HEK293 (cell line): ENCODE measurements at regions not wholly inside any gene's neighbourhood (a gene's known extent, or its start where the extent isn't known, plus 50 kb on each side); places are given as distances from the start of the nearest gene placed in this dataset.
A peak's percentile ranks its signal among the peaks of the same experiment; 100 is the strongest.

Experiments used
- CTCF ChIA-PET: fragments of 350-600 bp; formaldehyde crosslinking; extraction: SDS; loops from one replicate; lab custom pipeline; 2021; ENCODE audit warnings: antibody characterized with exemption; lab: Yijun Ruan, JAX
- POLR2A ChIA-PET: fragments of 300-600 bp; formaldehyde crosslinking; extraction: SDS; loops from one replicate; lab custom pipeline; 2020; ENCODE audit warnings: antibody characterized with exemption, inconsistent platforms; lab: Yijun Ruan, JAX
- H3K27ac ChIP-seq: fragments of 200-500 bp; sonication (Bioruptor generic); 2 replicates; pipeline ENCODE4 v1.5.1; 2014; ENCODE audit warnings: low read depth, low read length, control low read depth, inconsistent platforms; ENCODE audit errors: extremely low read depth
- H3K36me3 ChIP-seq, 2 experiments: fragments of 200-500 bp in 1 of 2; sonication (Bioruptor generic) in 1 of 2; 1 replicate in 1 of 2; 2 replicates in 1 of 2; pipeline ENCODE4 v1.5.1; 2014 to 2017; ENCODE audit warnings: inconsistent platforms in 2 of 2, low read length in 2 of 2; ENCODE audit not compliant: control insufficient read depth in 2 of 2, insufficient read depth in 1 of 2
- H3K4me1 ChIP-seq: fragments of 200-500 bp; sonication (Bioruptor generic); 2 replicates; pipeline ENCODE4 v1.5.1; 2014; ENCODE audit warnings: mild to moderate bottlenecking, low read length, inconsistent platforms; ENCODE audit not compliant: control insufficient read depth, insufficient read depth
- H3K4me3 ChIP-seq: 2 replicates; pipeline ENCODE4 v1.5.1; 2011; ENCODE audit warnings: low read depth, mild to moderate bottlenecking, control low read depth, low read length, moderate library complexity
- H3K9me3 ChIP-seq: fragments of 200-500 bp; sonication (Bioruptor generic); 2 replicates; pipeline ENCODE4 v1.5.1; 2014; ENCODE audit warnings: low read depth, low read length, inconsistent platforms; ENCODE audit not compliant: control insufficient read depth, insufficient read depth
- BCL6B ChIP-seq: fragments of 450-650 bp; formaldehyde crosslinking; IDR thresholded peaks from 2 replicates; pipeline ENCODE4 v1.5.1; 2017; ENCODE audit warnings: missing biosample characterization, missing genetic modification characterization
- SCRT2 ChIP-seq: fragments of 450-650 bp; formaldehyde crosslinking; IDR thresholded peaks from 2 replicates; pipeline ENCODE4 v1.5.1; 2016; ENCODE audit warnings: missing biosample characterization, missing genetic modification characterization
- SETDB1 ChIP-seq: IDR thresholded peaks from one replicate; pipeline ENCODE4 v1.6.1; 2017; ENCODE audit warnings: mild to moderate bottlenecking, low read length, moderate library complexity, mixed read lengths; ENCODE audit not compliant: insufficient read length
- TRIM28 ChIP-seq: IDR thresholded peaks from 2 replicates; pipeline ENCODE4 v1.6.1; 2011; ENCODE audit warnings: low read length, control low read depth, borderline replicate concordance
- ZBTB17 ChIP-seq: fragments of 450-650 bp; formaldehyde crosslinking; IDR thresholded peaks from 2 replicates; pipeline ENCODE4 v1.5.1; 2016; ENCODE audit warnings: missing biosample characterization, missing genetic modification characterization
- ZNF10 ChIP-seq: fragments of 450-650 bp; formaldehyde crosslinking; IDR thresholded peaks from 2 replicates; pipeline ENCODE4 v1.5.1; 2017; ENCODE audit warnings: missing biosample characterization, missing genetic modification characterization
- ZNF121 ChIP-seq: fragments of 450-650 bp; formaldehyde crosslinking; IDR thresholded peaks from 2 replicates; pipeline ENCODE4 v1.5.1; 2016; ENCODE audit warnings: missing biosample characterization, missing genetic modification characterization
- ZNF174 ChIP-seq: fragments of 450-650 bp; formaldehyde crosslinking; IDR thresholded peaks from 2 replicates; pipeline ENCODE4 v1.5.0; 2017; ENCODE audit warnings: missing biosample characterization, mild to moderate bottlenecking, missing genetic modification characterization
- ZNF341 ChIP-seq: fragments of 450-650 bp; formaldehyde crosslinking; IDR thresholded peaks from 2 replicates; pipeline ENCODE4; 2016; ENCODE audit warnings: low read depth, missing biosample characterization, missing genetic modification characterization
- ZNF398 ChIP-seq: fragments of 450-650 bp; formaldehyde crosslinking; IDR thresholded peaks from 2 replicates; pipeline ENCODE4 v1.5.1; 2017; ENCODE audit warnings: missing biosample characterization, missing genetic modification characterization
- ZNF518A ChIP-seq: fragments of 450-650 bp; formaldehyde crosslinking; conservative IDR thresholded peaks from 2 replicates; pipeline ENCODE4 v1.5.1; 2016; ENCODE audit warnings: low read depth, missing biosample characterization, missing genetic modification characterization
- ZNF529 ChIP-seq: fragments of 450-650 bp; formaldehyde crosslinking; IDR thresholded peaks from 2 replicates; pipeline ENCODE4 v1.5.1; 2017; ENCODE audit warnings: missing genetic modification characterization, missing biosample characterization; ENCODE audit not compliant: insufficient replicate concordance
- ZNF555 ChIP-seq: fragments of 450-650 bp; formaldehyde crosslinking; conservative IDR thresholded peaks from 2 replicates; pipeline ENCODE4 v1.5.1; 2017; ENCODE audit warnings: missing biosample characterization, mild to moderate bottlenecking, missing genetic modification characterization, inconsistent platforms
- ZNF677 ChIP-seq: fragments of 450-650 bp; IDR thresholded peaks from 2 replicates; pipeline ENCODE4 v1.5.0; 2018; ENCODE audit warnings: missing biosample characterization, mild to moderate bottlenecking, missing genetic modification characterization, moderate library complexity
- ZNF830 ChIP-seq: fragments of 450-650 bp; IDR thresholded peaks from 2 replicates; pipeline ENCODE4 v1.5.0; 2018; ENCODE audit warnings: missing biosample characterization, missing genetic modification characterization, low read depth, mild to moderate bottlenecking, moderate library complexity

- no peak for TF ChIP-seq BCL6B (tag by site-specific recombination)
Observed at GRCh38 chr2:240232961-240233884, 92.8 kb upstream of the OTOS start (continued).

GRCh38 chr2:240233885-240234502 lies 93.5 kb upstream of the OTOS start:
- CTCF ChIA-PET = interaction anchor here (0.8 to 2.0 kb wide), 6 partner anchors 9 to 263 kb away, joined by 3 to 9 read pairs (median 4); no protein-coding TSS in a partner anchor
- Histone ChIP-seq H3K9me3 (no peaks in the 10 kb centered on the region), H3K27ac (no peak overlapping the region), H3K4me1 (no peaks in the 10 kb centered on the region), H3K36me3 (no peaks in the 10 kb centered on the region), H3K4me3 (no peak overlapping the region)
- POLR2A ChIA-PET = interaction anchor here (0.6 to 1.4 kb wide), 4 partner anchors 18 to 360 kb away, joined by 3 to 9 read pairs (median 6); partner anchors contain the start of gene GPC1
- TF ChIP-seq ZNF10 (tag by site-specific recombination) (no peak), ZNF555 (tag by site-specific recombination) (no peak), ZNF341 (tag by site-specific recombination) (0 out of 2 replicates have a peak, but pooled peaks have one; percentile 18), ZNF174 (no peak), ZNF121 (no peak), ZNF398 (tag by site-specific recombination) (0 out of 2 replicates have a peak, but pooled peaks have one; percentile 23), ZNF830 (no peak), SETDB1 (no peak), ZNF529 (tag by site-specific recombination) (no peak)

- Histone ChIP-seq H3K36me3 (no peaks in the 10 kb centered on the region), H3K4me1 (no peaks in the 10 kb centered on the region), H3K27ac (no peak overlapping the region), H3K9me3 (no peaks in the 10 kb centered on the region), H3K4me3 (no peak overlapping the region)
- CTCF ChIA-PET = interaction anchor here (0.7 to 1.0 kb wide), 2 partner anchors 9 to 60 kb away, joined by 3 read pairs; no protein-coding TSS in a partner anchor
- TF ChIP-seq ZNF677 (tag by site-specific recombination) = no peak
- no peak for TF ChIP-seq TRIM28
- no peak for TF ChIP-seq SCRT2 (tag by site-specific recombination)
- TF ChIP-seq ZBTB17 (tag by site-specific recombination) = no peak
- no peak for TF ChIP-seq ZNF518A (tag by site-specific recombination)
- POLR2A ChIA-PET = no interaction called here
Observed at GRCh38 chr2:240234503-240234951, 94.1 kb upstream of the OTOS start.
